AML-193 (cell line): ENCODE measurements at regions not wholly inside any gene's neighbourhood (a gene's known extent, or its start where the extent isn't known, plus 50 kb on each side); places are given as distances from the start of the nearest gene placed in this dataset.
"Not testable (repeated sequence)": the region's sequence is repeated elsewhere in the genome, so short reads cannot be mapped to it uniquely, and the experiment has no call there.

ENCODE experiments used
- DNase-seq, 2 experiments: peaks; one replicate each; lab custom pipeline; 2025; lab: John Stamatoyannopoulos, UW

DNA sequence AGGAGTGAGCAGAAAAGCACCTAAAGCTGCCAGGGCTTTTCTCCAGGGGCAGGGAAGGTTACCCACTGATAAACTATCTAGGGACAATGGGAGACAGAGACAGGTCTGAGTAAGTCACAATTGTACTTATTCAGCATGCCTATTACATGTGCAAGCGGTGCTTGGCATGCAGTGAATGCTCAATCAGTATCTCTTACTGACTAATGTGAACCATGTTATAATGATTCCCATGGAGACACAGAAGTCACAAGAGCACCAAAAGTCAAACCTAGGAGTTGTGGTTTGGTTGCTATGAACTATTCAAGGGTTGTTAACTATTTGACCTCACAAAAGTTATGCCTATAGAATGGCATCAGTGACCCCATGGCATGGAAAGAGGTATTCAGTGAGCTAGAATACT, 50.0 kb upstream of the RASGRP1 start:
- no peak for DNase-seq

DNA sequence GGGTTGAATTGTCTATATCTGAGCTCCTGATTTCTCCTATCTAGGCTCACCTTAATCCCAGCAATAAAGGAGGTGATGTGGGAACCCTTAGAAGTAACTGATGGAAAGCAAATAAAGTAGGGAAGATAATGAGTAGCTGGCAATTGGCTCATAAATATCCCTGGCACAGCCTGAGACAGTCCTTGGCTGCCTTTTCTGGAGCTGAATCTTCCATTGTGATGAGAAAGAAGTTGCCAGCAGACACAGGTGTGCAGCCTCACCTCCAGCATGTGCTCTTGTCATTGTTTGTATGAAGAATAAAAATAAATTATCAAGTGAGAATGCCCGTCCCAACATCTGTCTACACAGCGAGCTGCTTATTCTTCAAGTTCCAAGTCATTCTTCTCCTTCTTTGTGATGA, 53.2 kb upstream of the RASGRP1 start:
- no peak for DNase-seq

DNA sequence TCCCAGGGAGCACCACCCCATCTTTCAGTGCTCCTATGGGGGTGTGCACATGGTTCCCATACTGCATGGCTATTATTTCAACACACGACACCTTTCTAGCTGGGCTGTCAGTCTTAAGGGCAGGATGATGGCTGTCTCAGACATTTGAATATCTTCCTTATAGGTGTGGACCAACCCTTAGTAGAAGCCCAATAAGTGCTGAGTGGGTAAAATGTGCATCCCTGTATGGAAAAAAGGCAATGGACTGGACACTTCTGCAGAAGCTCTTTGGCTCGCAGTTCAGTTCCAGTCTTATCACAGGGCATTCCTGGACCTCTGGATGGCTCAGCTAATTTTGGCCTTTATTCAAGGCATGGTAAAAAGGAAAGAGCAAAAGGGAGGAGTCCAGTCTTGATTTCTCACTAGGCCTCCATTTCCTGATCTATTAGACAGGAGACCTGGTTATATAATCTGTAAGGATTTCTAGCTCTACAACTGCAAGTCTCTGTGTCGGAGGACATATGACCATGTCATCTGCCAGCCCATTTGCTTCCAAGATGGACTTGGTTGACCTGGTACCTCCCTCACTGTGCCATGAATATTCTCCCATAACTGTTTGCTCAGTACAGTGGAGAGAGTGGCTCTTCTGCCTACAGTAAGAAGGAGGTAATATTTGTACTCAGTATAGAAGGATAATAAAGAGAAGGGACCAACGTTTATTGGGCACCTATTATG, 53.8 kb upstream of the RASGRP1 start:
- no peak for DNase-seq

- DNase-seq, result no peak
Observed at GRCh38 chr15:38620098-38620497, 55.5 kb upstream of the RASGRP1 start.

DNA sequence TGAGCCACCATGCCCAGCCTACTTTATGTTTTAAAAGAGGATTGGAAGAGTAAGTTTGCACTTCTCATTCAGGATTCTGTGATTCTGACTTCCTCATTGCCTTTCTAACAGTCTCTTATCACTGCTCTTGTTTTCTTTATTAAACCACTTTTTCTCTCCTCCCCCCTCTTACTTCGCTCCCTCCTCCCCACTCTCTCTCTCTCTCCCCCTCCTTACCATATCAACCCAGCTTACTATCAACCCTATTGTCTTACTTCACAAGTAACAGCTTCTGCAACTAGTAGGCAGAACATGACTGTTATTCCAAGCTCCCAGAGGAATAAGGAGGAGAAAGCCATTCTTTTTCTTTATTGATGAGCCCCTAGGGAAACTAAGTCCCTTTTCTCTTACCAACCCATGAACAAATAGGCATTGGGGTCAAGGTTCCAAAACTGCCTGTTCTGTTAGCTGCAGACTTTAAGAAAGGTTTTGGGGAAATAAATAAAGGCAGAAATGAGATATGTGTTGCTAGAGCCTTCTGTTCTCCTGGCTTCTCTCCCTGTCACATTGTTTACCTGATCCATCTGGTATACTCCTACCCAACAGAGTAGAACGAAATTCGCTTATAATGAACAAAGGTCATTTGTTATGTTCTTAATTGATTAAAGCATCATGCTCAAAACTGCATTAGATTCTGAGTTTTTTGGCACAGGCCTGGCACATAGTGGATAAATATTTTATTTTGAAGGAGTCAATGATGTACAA, 56.4 kb upstream of the RASGRP1 start:
- DNase-seq, result no peak

DNA sequence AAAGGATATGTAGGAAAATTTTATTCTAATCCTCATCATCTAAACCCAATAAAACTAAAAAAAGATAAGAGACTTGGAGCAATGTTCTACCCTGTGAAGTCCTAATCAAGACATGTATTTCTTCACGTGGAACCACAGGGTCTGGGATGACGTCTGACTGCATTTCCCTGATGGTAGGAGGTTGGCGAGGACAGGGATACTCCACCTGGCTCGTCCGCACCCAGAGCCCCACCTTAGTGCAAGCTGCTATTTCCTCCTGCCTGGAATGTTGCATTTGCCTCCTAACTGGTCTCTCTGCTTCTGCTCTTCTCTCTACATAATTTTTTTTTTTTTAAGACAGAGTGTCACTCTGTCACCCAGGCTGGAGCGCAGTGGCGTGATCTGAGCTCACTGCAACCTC, 57.7 kb upstream of the RASGRP1 start:
- DNase-seq, result no peak

GRCh38 chr15:38622908-38623307, 58.3 kb upstream of the RASGRP1 start:
- no peak for DNase-seq

- DNase-seq, result no peak
Observed at GRCh38 chr15:38623744-38624143, 59.1 kb upstream of the RASGRP1 start.

GRCh38 chr15:38624244-38625205, 59.9 kb upstream of the RASGRP1 start:
- DNase-seq, result no peak

DNA sequence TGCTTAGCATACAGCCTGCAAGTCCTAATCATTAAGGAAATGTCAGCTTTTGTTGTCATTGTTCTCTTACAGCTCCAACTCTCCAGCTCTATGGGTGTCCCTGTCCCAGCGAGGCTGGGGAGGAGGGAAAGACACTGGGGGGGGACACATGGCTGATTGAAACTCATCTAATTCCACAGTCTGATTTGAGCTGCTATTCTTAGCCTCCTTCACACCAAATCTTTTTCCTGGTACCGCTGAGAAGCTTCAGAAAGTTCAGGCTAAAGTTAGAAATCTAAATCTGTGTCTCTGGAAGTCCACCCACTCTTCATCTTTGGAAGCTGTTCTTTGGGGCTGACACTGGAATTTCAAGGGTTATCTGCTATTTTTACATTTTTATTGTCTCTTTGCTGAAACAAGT, 61.3 kb upstream of the RASGRP1 start:
- DNase-seq, result no peak

DNA sequence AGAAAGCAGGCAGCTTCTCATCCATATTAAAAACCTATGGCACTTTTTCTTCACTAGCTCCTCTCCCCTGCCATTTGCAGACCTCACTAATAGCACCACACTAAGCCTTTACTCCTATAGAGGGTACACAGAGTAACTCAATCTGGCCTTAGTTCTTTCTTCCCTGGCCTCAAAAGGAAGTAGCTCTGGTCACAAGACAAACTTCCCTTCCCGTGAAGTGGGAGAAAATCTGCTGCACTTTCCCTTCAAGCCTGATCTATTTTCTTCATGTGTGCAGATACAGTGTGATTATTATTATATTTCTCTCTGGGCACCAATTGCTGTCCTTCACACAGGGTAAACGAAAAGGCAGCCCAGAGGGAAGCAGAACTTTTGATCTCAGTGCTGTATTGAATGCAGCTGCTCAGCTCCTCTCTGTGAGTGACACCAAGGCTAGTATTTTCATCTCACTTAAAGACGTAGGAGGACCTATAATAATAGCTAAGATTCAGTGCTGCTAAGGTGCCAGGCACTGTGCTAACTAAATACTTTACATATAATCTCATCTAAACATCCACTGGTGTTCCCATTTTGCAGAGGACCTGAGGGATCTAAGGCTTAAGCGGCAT, 61.9 kb upstream of the RASGRP1 start:
- DNase-seq, result no peak

- DNase-seq, result no peak
Observed at GRCh38 chr15:38627689-38628277, 63.2 kb upstream of the RASGRP1 start.

- DNase-seq, result no peak
Observed at GRCh38 chr15:38631119-38632075, 66.8 kb upstream of the RASGRP1 start.

DNA sequence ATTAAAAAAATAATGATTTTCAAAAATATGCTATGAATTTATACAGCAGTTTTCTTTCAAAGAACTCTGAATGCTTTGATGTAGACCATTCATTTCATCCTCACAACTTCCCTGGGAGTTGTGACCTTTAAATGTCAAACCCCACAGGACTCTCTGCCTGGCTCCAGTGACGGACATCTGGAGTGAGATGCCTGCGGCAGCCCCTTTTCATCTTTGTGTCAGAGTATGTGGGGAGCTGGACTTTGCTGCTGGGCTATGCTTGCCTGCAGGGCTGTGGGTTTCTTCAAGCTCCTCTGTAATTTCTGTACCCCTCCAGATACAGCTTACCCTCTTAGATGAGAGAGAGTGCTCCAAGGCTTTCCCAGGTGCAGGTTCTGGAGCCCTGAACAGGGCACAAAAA, 70.6 kb upstream of the RASGRP1 start:
- no peak for DNase-seq

GRCh38 chr15:38636597-38636996, 72.0 kb upstream of the RASGRP1 start:
- DNase-seq, result no peak

DNA sequence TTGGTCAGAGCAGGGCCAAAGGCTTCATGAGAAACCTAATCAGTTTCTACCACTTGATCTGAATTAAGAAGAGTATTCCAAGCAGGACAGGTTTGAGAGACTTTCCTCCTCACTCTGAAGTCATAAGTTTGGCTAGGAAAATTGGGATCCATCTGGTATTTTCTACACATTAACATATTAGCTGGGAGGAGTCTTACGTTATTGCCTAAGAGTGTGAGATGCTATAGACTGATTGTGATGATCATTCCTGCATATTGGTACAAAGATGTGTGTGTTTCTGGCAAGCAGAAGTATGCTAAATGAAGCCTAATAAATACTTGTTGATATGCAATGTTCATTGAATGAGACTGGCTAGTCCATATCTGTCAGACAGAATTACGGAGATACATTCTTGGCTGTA, 73.5 kb upstream of the RASGRP1 start:
- no peak for DNase-seq

GRCh38 chr15:38638811-38639210, 74.2 kb upstream of the RASGRP1 start:
- no peak for DNase-seq

- DNase-seq, result no peak
Observed at GRCh38 chr15:38642689-38643270, 78.2 kb upstream of the RASGRP1 start.

DNA sequence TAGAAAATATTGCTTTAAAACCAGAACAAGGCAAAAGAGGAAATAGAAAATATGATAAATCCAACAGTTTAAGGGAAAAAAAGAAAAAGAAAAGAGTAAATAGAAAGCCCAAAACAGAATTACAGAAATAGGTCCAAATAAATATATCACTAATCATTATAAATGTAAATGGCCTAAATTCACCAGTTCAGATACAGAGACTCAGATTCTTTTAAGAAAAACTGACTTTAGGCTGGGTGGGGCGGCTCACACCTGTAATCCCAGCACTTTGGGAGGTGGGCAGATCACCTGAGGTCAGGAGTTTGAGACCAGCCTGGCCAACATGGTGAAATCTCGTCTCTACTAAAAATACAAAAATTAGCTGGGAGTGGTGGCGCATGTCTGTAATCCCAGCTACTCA, 79.7 kb upstream of the RASGRP1 start:
- not testable (repeated sequence) for DNase-seq

- no peak for DNase-seq
Observed at GRCh38 chr15:38646716-38647115, 82.1 kb upstream of the RASGRP1 start.
